Activated naive CD4-positive, alpha-beta T cell treated with anti-CD3 and anti-CD28 coated beads for 36 hours (primary cell): ENCODE measurements at regions not wholly inside any gene's neighbourhood (a gene's known extent, or its start where the extent isn't known, plus 50 kb on each side); places are given as distances from the start of the nearest gene placed in this dataset.

ENCODE experiments used
- CTCF ChIA-PET: fragments of 350-600 bp; sonication (Branson Sonifier 250); formaldehyde crosslinking; loops from one replicate; lab custom pipeline; 2021; ENCODE audit warnings: antibody characterized with exemption; lab: Charles Lee
- DNase-seq: peaks from one replicate; pipeline ENCODE4 v3.0.0-alpha.2; 2020
- H3K27ac Mint-ChIP-seq: one replicate; pipeline ENCODE4 v1.8.0; 2021; ENCODE audit warnings: mild to moderate bottlenecking, mixed read lengths
- H3K27me3 Mint-ChIP-seq: one replicate; pipeline ENCODE4 v1.8.0; 2021; ENCODE audit warnings: low read depth, mixed read lengths
- H3K36me3 Mint-ChIP-seq: one replicate; pipeline ENCODE4 v1.8.0; 2021; ENCODE audit warnings: low read depth, mixed read lengths
- H3K4me1 Mint-ChIP-seq: one replicate; pipeline ENCODE4 v1.8.0; 2021; ENCODE audit warnings: low read depth, mixed read lengths
- H3K4me3 Mint-ChIP-seq: one replicate; pipeline ENCODE4 v1.8.0; 2021; ENCODE audit warnings: mild to moderate bottlenecking, moderate library complexity, mixed read lengths
- H3K9me3 Mint-ChIP-seq: one replicate; pipeline ENCODE4 v1.8.0; 2021; ENCODE audit warnings: mixed read lengths
- intact Hi-C: fragments of 100-400 bp; cut with micrococcal nuclease; formaldehyde crosslinking; loops from one replicate; pipeline ENCODE4 v1.15.1; 2023

- peaks cover 21% of the 10 kb centered on the region for H3K4me1 Mint-ChIP-seq
- CTCF ChIA-PET, result no interaction called here
- H3K4me3 Mint-ChIP-seq, result peak overlapping the region; percentile 68
- no peaks in the 10 kb centered on the region for H3K9me3 Mint-ChIP-seq
- intact Hi-C loops, result no loop called here
- H3K27me3 Mint-ChIP-seq, result peaks cover 61% of the 10 kb centered on the region
- no peak for DNase-seq
- H3K27ac Mint-ChIP-seq, result no peak overlapping the region
- peaks cover 2% of the 10 kb centered on the region for H3K36me3 Mint-ChIP-seq
Measured at GRCh38 chr4:182143086-182143821, 99.9 kb upstream of the TENM3 start.

DNA sequence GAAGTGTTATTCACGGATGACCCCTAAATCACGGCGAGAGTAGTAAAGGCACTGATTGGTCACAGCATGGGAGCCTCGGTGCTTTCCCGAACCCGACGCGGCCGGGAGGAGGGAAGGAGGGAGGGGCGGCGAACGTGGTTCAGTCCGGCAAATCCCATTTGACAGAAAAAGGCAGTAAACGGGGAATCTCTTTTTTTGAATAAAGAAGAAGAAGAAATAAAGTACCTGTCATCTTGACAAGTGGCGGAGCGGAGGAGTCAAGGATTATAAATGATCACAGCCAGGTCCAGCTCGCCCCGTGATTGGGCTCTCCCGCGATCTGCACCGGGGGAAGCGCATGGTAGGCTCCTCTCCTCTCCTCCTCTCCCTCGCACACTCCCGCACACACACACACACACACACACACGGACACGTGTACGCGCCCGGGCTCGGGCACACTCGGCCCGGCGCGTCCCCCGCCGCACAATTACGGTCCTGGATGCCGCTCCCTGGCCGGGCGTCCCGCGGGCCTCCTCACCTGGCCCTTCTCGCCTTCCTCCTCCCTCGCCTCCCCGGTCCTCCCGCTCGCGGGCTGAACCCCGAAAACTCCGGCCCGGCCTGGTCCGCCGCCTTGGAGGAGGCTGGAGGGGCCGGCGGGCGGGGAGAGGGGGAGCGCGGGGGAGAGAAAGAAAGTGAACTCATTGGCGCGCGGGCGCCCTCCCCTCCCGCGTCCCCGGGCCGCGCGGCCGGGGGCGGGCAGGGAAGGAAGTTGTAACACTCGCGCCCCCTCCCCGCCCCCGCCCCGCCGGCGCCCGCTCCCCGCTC lies 99.2 kb upstream of the TENM3 start:
- intact Hi-C loops, result no loop called here

GRCh38 chr4:182144626-182145333 lies 98.4 kb upstream of the TENM3 start:
- Mint-ChIP-seq H3K27ac (no peak overlapping the region), H3K4me3 (peak overlapping the region; percentile 63), H3K36me3 (peaks cover 2% of the 10 kb centered on the region), H3K4me1 (peaks cover 18% of the 10 kb centered on the region), H3K9me3 (no peaks in the 10 kb centered on the region), H3K27me3 (peaks cover 58% of the 10 kb centered on the region)
- DNase-seq, result no peak
- intact Hi-C loops, result no loop called here
- CTCF ChIA-PET, result no interaction called here

More for the DNA sequence above, 99.2 kb upstream of the TENM3 start:
- Mint-ChIP-seq H3K9me3 (no peaks in the 10 kb centered on the region), H3K36me3 (peaks cover 2% of the 10 kb centered on the region), H3K27ac (no peak overlapping the region), H3K27me3 (peaks cover 61% of the 10 kb centered on the region), H3K4me1 (peaks cover 21% of the 10 kb centered on the region), H3K4me3 (peak overlapping the region; percentile 68)
- CTCF ChIA-PET, result no interaction called here
- no peak for DNase-seq

GRCh38 chr4:182145334-182145905 lies 97.8 kb upstream of the TENM3 start:
- no peak for DNase-seq
- peak overlapping the region; percentile 63 for H3K4me3 Mint-ChIP-seq
- peaks cover 54% of the 10 kb centered on the region for H3K27me3 Mint-ChIP-seq
- no peaks in the 10 kb centered on the region for H3K9me3 Mint-ChIP-seq
- peaks cover 2% of the 10 kb centered on the region for H3K36me3 Mint-ChIP-seq
- intact Hi-C loops, result no loop called here
- H3K4me1 Mint-ChIP-seq, result peaks cover 18% of the 10 kb centered on the region
- CTCF ChIA-PET, result no interaction called here
- H3K27ac Mint-ChIP-seq, result no peak overlapping the region

DNA sequence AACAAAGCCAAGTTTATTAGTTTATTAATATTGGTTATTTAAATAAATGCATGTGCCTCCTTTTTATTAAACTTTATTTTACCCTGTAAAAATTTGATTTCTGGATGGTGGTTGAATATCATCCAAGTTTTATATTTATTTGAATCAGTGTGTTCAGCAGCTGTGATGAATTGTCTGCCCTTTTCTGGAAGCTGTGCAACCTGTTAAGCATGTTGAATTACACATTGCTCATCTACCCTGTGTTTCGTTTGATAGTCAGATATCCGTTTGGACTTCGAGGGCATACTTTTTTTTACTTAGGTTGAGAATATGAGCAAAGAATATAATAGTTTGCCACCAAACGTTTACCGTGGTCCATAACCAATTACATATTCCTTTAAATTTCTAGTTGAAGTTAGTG lies 95.8 kb upstream of the TENM3 start:
- Mint-ChIP-seq H3K4me1 (peaks cover 17% of the 10 kb centered on the region), H3K4me3 (no peak overlapping the region), H3K36me3 (peaks cover 2% of the 10 kb centered on the region), H3K9me3 (no peaks in the 10 kb centered on the region), H3K27me3 (peaks cover 38% of the 10 kb centered on the region), H3K27ac (no peak overlapping the region)
- intact Hi-C loops, result no loop called here
- CTCF ChIA-PET, result no interaction called here
- no peak for DNase-seq

GRCh38 chr4:182150645-182151044 lies 92.6 kb upstream of the TENM3 start:
- H3K9me3 Mint-ChIP-seq, result no peaks in the 10 kb centered on the region
- CTCF ChIA-PET, result no interaction called here
- H3K27me3 Mint-ChIP-seq, result peaks cover 17% of the 10 kb centered on the region
- DNase-seq, result no peak
- intact Hi-C loops, result no loop called here
- H3K36me3 Mint-ChIP-seq, result no peaks in the 10 kb centered on the region
- H3K27ac Mint-ChIP-seq, result no peak overlapping the region
- no peaks in the 10 kb centered on the region for H3K4me1 Mint-ChIP-seq
- no peak overlapping the region for H3K4me3 Mint-ChIP-seq

- CTCF ChIA-PET, result no interaction called here
- H3K9me3 Mint-ChIP-seq, result no peaks in the 10 kb centered on the region
- no peaks in the 10 kb centered on the region for H3K4me1 Mint-ChIP-seq
- no peak overlapping the region for H3K27ac Mint-ChIP-seq
- H3K27me3 Mint-ChIP-seq, result peaks cover 7% of the 10 kb centered on the region
- no peak overlapping the region for H3K4me3 Mint-ChIP-seq
- H3K36me3 Mint-ChIP-seq, result no peaks in the 10 kb centered on the region
- DNase-seq, result no peak
- intact Hi-C loops, result no loop called here
Measured at GRCh38 chr4:182155806-182156205, 87.4 kb upstream of the TENM3 start.

GRCh38 chr4:182163180-182163579 lies 80.0 kb upstream of the TENM3 start:
- intact Hi-C loops, result no loop called here
- Mint-ChIP-seq H3K4me3 (no peak overlapping the region), H3K4me1 (no peaks in the 10 kb centered on the region), H3K9me3 (no peaks in the 10 kb centered on the region), H3K27me3 (no peaks in the 10 kb centered on the region), H3K36me3 (no peaks in the 10 kb centered on the region), H3K27ac (no peak overlapping the region)
- no peak for DNase-seq
- CTCF ChIA-PET, result no interaction called here

- intact Hi-C loops, result no loop called here
- Mint-ChIP-seq H3K27ac (no peak overlapping the region), H3K36me3 (no peaks in the 10 kb centered on the region), H3K9me3 (no peaks in the 10 kb centered on the region), H3K4me3 (no peak overlapping the region), H3K27me3 (peaks cover 2% of the 10 kb centered on the region), H3K4me1 (no peaks in the 10 kb centered on the region)
- no peak for DNase-seq
- CTCF ChIA-PET, result no interaction called here
Measured at GRCh38 chr4:182169572-182169971, 73.6 kb upstream of the TENM3 start.

DNA sequence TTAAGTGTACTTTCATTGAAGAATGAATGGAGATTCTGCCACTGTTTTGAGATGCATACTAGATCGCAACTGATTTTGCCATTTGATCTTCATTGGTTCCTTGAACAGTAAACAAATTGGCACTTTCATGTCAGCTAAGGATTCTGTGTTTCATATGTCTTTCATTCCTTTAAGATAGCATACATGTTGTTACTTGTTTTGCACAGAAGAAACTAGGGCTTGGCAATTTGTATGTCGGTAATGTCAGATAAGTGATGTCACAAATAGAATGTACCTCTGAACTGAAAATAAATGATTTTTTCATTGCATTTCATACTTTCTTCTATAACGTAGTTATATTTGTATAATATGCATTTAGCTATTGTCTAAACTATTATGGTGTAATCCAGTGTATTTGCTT lies 73.2 kb upstream of the TENM3 start:
- CTCF ChIA-PET, result interaction anchor here (0.6 kb wide), 1 partner anchor 1604 kb away, joined by 3 read pairs; no protein-coding TSS in a partner anchor
- intact Hi-C loops, result no loop called here
- no peak overlapping the region for H3K4me3 Mint-ChIP-seq
- no peak for DNase-seq
- no peak overlapping the region for H3K27ac Mint-ChIP-seq
- peaks cover 2% of the 10 kb centered on the region for H3K27me3 Mint-ChIP-seq
- H3K36me3 Mint-ChIP-seq, result no peaks in the 10 kb centered on the region
- no peaks in the 10 kb centered on the region for H3K9me3 Mint-ChIP-seq
- H3K4me1 Mint-ChIP-seq, result no peaks in the 10 kb centered on the region

DNA sequence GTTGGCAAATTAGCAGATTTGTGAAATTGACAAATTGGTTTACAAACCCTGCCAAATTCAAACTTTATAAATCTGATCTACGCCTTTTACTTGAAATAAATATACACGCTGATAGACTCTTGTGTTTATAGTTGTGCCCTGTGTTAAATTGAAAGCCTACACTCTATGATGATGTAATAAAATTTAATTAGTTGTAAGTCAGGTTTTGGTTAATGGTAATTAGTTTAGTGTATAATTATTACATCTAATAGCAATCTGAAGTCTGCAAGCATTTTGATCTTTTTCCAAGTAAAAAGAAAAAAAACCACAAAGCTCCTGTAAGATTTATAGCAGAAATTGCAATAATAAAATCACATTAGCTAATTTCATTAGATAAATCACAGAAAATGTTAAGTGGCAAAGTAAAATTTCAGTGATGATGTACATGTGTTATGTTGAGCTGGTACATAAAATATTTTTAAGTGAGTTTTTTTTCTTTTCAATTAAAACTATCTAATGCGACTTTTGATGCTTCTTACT lies 72.7 kb upstream of the TENM3 start:
- Mint-ChIP-seq H3K27ac (no peak overlapping the region), H3K9me3 (no peaks in the 10 kb centered on the region), H3K4me1 (no peaks in the 10 kb centered on the region), H3K4me3 (no peak overlapping the region), H3K36me3 (no peaks in the 10 kb centered on the region), H3K27me3 (peaks cover 2% of the 10 kb centered on the region)
- CTCF ChIA-PET, result interaction anchor here (0.6 kb wide), 1 partner anchor 1605 kb away, joined by 3 read pairs; no protein-coding TSS in a partner anchor
- intact Hi-C loops, result no loop called here
- no peak for DNase-seq

GRCh38 chr4:182174979-182175378 lies 68.2 kb upstream of the TENM3 start:
- CTCF ChIA-PET, result no interaction called here
- no peaks in the 10 kb centered on the region for H3K36me3 Mint-ChIP-seq
- peaks cover 5% of the 10 kb centered on the region for H3K27me3 Mint-ChIP-seq
- no peak overlapping the region for H3K27ac Mint-ChIP-seq
- H3K9me3 Mint-ChIP-seq, result no peaks in the 10 kb centered on the region
- no peak overlapping the region for H3K4me3 Mint-ChIP-seq
- DNase-seq, result no peak
- no peaks in the 10 kb centered on the region for H3K4me1 Mint-ChIP-seq
- intact Hi-C loops, result no loop called here
